ENCODE measurements at regions not wholly inside any gene's neighbourhood (a gene's known extent, or its start where the extent isn't known, plus 50 kb on each side); places are given as distances from the start of the nearest gene placed in this dataset.

DNA sequence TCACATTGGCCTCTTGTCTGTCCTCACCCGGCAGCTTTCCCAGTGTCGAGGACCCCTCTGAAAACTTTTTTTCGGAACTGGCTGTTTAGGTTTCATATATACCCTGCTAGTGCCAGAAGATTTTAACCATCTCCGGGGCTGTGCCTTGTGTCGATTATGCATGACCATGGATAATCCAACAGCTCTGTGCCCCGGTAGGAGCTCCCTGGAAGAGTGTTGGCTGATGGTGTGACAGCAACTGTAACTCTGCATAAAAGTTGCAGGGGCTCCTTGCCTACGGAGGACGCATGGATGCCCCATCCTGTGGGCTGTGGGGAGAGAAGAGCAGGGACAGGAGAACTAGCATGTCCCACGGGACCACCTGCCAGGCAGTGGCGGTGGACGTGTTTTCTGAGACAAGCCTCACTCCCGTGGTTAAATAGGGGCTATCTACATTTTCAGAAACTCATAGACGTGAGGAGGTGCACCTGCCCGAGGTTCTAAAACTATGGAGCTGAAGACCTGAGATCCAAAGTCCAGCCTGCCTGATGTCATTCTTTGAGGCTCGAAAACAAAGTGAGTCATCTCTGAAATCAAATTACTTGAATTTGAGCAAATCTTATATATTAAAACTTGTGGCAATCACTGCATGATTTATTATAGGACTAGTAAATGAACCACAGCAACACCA is 437.2 kb upstream of the HS6ST1 start:
- Histone ChIP-seq H3K4me3 (IDR thresholded peaks at IDR 0.05; ENCODE audit: insufficient read depth, low read depth, low read length) (no peak overlapping the region), H3K36me3 (ENCODE audit: insufficient read depth) (no peaks in the 10 kb centered on the region), H3K4me2 (no peak overlapping the region), H4K20me1 (ENCODE audit: insufficient read depth) (no peaks in the 10 kb centered on the region), H3K27me3 (ENCODE audit: insufficient read depth, low read depth) (no peaks in the 10 kb centered on the region), H3K27ac (no peak overlapping the region), H3K79me2 (ENCODE audit: insufficient read depth, low read depth) (no peaks in the 10 kb centered on the region), H2AFZ (ENCODE audit: low read depth) (no peak overlapping the region), H3K9ac (no peak overlapping the region), H3K4me1 (ENCODE audit: low read depth, poor library complexity, severe bottlenecking) (no peaks in the 10 kb centered on the region)
- TF ChIP-seq, protein P1, sequence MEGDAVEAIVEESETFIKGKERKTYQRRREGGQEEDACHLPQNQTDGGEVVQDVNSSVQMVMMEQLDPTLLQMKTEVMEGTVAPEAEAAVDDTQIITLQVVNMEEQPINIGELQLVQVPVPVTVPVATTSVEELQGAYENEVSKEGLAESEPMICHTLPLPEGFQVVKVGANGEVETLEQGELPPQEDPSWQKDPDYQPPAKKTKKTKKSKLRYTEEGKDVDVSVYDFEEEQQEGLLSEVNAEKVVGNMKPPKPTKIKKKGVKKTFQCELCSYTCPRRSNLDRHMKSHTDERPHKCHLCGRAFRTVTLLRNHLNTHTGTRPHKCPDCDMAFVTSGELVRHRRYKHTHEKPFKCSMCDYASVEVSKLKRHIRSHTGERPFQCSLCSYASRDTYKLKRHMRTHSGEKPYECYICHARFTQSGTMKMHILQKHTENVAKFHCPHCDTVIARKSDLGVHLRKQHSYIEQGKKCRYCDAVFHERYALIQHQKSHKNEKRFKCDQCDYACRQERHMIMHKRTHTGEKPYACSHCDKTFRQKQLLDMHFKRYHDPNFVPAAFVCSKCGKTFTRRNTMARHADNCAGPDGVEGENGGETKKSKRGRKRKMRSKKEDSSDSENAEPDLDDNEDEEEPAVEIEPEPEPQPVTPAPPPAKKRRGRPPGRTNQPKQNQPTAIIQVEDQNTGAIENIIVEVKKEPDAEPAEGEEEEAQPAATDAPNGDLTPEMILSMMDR (conservative IDR thresholded peaks at IDR 0.05; ENCODE audit: low read depth, low read length): 0 out of 2 replicates have a peak, but pooled peaks have one; percentile 2

DNA sequence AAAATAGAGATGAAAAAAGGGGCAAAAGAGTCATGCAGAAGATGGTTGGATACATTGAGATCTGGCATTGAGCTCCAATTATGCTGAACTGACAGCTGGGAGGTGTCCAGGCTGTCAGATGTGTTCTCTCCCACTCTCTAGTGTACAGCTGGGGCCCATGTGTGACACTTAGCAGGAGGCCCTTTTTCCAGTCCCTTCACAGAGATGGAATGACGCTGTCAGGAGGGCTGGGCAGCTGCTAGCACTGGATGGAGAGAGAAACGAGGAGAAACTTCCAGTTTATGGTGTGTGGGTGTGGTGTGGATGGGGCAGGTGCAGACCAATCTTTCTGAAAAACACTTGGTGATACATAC is 437.7 kb upstream of the HS6ST1 start:
- Histone ChIP-seq H3K36me3 (ENCODE audit: insufficient read depth) (no peaks in the 10 kb centered on the region), H3K27ac (no peak overlapping the region), H2AFZ (ENCODE audit: low read depth) (no peak overlapping the region), H3K79me2 (ENCODE audit: insufficient read depth, low read depth) (no peaks in the 10 kb centered on the region), H3K4me3 (IDR thresholded peaks at IDR 0.05; ENCODE audit: insufficient read depth, low read depth, low read length) (no peak overlapping the region), H4K20me1 (ENCODE audit: insufficient read depth) (no peaks in the 10 kb centered on the region), H3K4me1 (ENCODE audit: low read depth, poor library complexity, severe bottlenecking) (no peaks in the 10 kb centered on the region), H3K9ac (no peak overlapping the region), H3K27me3 (ENCODE audit: insufficient read depth, low read depth) (no peaks in the 10 kb centered on the region), H3K4me2 (no peak overlapping the region)
- TF ChIP-seq, protein P1 (conservative IDR thresholded peaks at IDR 0.05; ENCODE audit: low read depth, low read length): no peak

DNA sequence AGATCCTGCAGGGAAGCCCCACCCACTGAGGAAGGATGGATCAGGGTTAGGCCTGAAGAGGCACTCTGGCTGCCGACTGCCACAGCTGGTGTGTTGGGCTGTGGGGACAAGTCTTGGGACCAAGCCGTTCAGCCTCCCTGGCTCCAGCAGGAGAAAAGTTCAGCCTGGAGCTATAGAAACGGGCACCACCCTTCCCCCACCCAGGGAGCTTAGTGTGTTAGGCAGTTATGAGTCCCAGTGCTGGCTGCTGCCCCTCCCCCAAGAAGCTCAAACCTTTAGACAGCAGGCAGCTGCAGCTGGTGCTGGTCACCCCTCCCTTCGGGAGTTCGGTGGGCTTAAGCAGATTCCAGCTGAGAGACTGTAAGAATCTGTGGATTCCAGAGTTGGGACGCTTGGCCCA is 447.1 kb upstream of the HS6ST1 start:
- Histone ChIP-seq H3K27me3 (ENCODE audit: insufficient read depth, low read depth) (no peaks in the 10 kb centered on the region), H2AFZ (ENCODE audit: low read depth) (no peak overlapping the region), H3K79me2 (ENCODE audit: insufficient read depth, low read depth) (no peaks in the 10 kb centered on the region), H3K27ac (no peak overlapping the region), H3K36me3 (ENCODE audit: insufficient read depth) (no peaks in the 10 kb centered on the region), H3K4me2 (no peak overlapping the region), H3K4me3 (IDR thresholded peaks at IDR 0.05; ENCODE audit: insufficient read depth, low read depth, low read length) (no peak overlapping the region), H3K9ac (no peak overlapping the region), H3K4me1 (ENCODE audit: low read depth, poor library complexity, severe bottlenecking) (no peaks in the 10 kb centered on the region), H4K20me1 (ENCODE audit: insufficient read depth) (no peaks in the 10 kb centered on the region)
- TF ChIP-seq, protein P1 (conservative IDR thresholded peaks at IDR 0.05; ENCODE audit: low read depth, low read length): no peak

DNA sequence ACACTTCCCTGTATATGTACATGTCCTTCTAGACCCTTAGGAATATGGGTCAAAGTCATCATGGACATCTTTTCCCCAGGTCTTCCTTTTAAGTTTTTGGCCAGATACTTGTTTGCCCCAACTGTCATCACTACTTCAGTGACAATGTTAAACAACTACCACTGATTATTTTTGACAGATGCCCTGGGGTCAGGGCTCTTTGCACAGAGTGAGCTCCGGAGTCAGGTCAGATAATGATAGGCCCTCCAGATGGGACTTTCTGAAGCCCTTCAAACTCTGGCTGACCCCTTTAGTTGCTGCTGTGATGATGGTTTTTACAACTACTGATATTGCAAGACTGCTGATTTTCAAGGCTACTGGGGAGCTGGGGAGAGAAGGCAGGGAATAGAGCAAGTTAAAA is 449.4 kb upstream of the HS6ST1 start:
- Histone ChIP-seq H3K27ac (no peak overlapping the region), H2AFZ (ENCODE audit: low read depth) (no peak overlapping the region), H3K27me3 (ENCODE audit: insufficient read depth, low read depth) (no peaks in the 10 kb centered on the region), H3K4me1 (ENCODE audit: low read depth, poor library complexity, severe bottlenecking) (no peaks in the 10 kb centered on the region), H3K4me2 (no peak overlapping the region), H4K20me1 (ENCODE audit: insufficient read depth) (no peaks in the 10 kb centered on the region), H3K36me3 (ENCODE audit: insufficient read depth) (no peaks in the 10 kb centered on the region), H3K4me3 (IDR thresholded peaks at IDR 0.05; ENCODE audit: insufficient read depth, low read depth, low read length) (no peak overlapping the region), H3K79me2 (ENCODE audit: insufficient read depth, low read depth) (no peaks in the 10 kb centered on the region), H3K9ac (no peak overlapping the region)
- TF ChIP-seq, protein P1 (conservative IDR thresholded peaks at IDR 0.05; ENCODE audit: low read depth, low read length): no peak

All from KMS-11 (cell line).